Activated CD4-positive, alpha-beta memory T cell treated with anti-CD3 and anti-CD28 coated beads, Interleukin-2, amount 10 ng/mL, durations not matched to agents 7 days and 5 days (primary cell): ENCODE measurements at regions not wholly inside any gene's neighbourhood (a gene's known extent, or its start where the extent isn't known, plus 50 kb on each side); places are given as distances from the start of the nearest gene placed in this dataset.

Experiments used
- CTCF ChIA-PET: fragments of 350-600 bp; sonication (Branson Sonifier 250); formaldehyde crosslinking; loops from one replicate; lab custom pipeline; 2021; ENCODE audit warnings: antibody characterized with exemption, inconsistent platforms; lab: Charles Lee
- POLR2A ChIA-PET: fragments of 350-600 bp; sonication (Branson Sonifier 250); formaldehyde crosslinking; loops from one replicate; lab custom pipeline; 2021; ENCODE audit warnings: antibody characterized with exemption; lab: Charles Lee
- DNase-seq: peaks from one replicate; pipeline ENCODE4 v3.0.0-alpha.2; 2020
- H3K27ac Mint-ChIP-seq: one replicate; pipeline ENCODE4 v1.8.0; 2021; ENCODE audit warnings: mild to moderate bottlenecking, mixed read lengths
- H3K27me3 Mint-ChIP-seq: one replicate; pipeline ENCODE4 v1.8.0; 2021; ENCODE audit warnings: mixed read lengths
- H3K36me3 Mint-ChIP-seq: one replicate; pipeline ENCODE4 v1.8.0; 2021; ENCODE audit warnings: low read depth, mixed read lengths
- H3K4me1 Mint-ChIP-seq: one replicate; pipeline ENCODE4 v1.8.0; 2021; ENCODE audit warnings: mixed read lengths
- H3K4me3 Mint-ChIP-seq: one replicate; pipeline ENCODE4 v1.8.0; 2021; ENCODE audit warnings: mild to moderate bottlenecking, mixed read lengths
- H3K9me3 Mint-ChIP-seq: one replicate; pipeline ENCODE4 v1.8.0; 2021; ENCODE audit warnings: mixed read lengths

DNA sequence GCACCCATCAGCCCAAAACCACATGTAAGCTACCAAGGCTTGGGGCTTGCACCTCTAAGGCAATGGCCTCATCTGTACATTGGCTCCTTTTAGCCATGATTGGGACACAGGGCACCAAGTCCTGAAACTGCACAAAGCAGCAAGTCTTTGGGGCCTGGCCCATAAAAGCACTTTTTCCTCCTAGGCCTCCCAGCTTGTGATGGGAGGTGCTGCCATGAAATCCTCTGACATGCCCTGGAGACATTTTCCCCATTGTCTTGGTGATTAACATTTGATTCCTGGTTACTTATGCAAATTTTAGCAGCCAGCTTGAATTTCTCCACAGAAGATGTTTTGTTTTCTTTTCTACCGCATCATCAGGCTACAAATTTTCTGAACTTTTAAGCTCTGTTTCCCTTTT is 58.5 kb upstream of the PABPC4L start:
- Mint-ChIP-seq H3K4me1 (no peaks in the 10 kb centered on the region), H3K27me3 (no peaks in the 10 kb centered on the region), H3K27ac (no peak overlapping the region), H3K9me3 (peaks cover 14% of the 10 kb centered on the region), H3K36me3 (no peaks in the 10 kb centered on the region), H3K4me3 (no peak overlapping the region)
- POLR2A ChIA-PET, result no interaction called here
- DNase-seq, result no peak
- CTCF ChIA-PET, result no interaction called here
